ENCODE measurements at regions not wholly inside any gene's neighbourhood (a gene's known extent, or its start where the extent isn't known, plus 50 kb on each side); places are given as distances from the start of the nearest gene placed in this dataset.

DNA sequence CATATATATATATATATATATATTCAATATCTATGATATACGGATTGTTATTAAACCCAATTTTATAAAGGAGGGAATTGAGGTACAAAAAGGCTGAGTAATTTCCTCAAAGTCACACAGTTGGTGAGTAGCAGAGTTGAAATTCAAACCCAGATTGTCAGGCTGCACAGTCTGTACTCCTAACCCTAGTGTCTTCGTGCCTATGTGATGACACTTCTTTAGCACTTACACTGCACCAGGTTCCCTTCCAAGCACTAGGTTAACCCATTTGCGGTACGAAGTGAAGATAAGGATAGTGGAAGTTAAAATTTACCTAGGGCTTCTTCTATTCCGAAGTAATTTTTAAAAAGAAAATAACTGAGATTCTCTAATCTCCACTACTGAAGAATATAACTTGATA lies 125.1 kb upstream of the TSPAN8 start:
- TF ChIP-seq, protein P1, sequence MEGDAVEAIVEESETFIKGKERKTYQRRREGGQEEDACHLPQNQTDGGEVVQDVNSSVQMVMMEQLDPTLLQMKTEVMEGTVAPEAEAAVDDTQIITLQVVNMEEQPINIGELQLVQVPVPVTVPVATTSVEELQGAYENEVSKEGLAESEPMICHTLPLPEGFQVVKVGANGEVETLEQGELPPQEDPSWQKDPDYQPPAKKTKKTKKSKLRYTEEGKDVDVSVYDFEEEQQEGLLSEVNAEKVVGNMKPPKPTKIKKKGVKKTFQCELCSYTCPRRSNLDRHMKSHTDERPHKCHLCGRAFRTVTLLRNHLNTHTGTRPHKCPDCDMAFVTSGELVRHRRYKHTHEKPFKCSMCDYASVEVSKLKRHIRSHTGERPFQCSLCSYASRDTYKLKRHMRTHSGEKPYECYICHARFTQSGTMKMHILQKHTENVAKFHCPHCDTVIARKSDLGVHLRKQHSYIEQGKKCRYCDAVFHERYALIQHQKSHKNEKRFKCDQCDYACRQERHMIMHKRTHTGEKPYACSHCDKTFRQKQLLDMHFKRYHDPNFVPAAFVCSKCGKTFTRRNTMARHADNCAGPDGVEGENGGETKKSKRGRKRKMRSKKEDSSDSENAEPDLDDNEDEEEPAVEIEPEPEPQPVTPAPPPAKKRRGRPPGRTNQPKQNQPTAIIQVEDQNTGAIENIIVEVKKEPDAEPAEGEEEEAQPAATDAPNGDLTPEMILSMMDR (conservative IDR thresholded peaks at IDR 0.05 in 1 of 2, IDR thresholded peaks at IDR 0.05 in 1 of 2; ENCODE audit: low read depth in 1 of 2, low read length in 2 of 2): no peak
- TF ChIP-seq EZH2 (IDR thresholded peaks at IDR 0.05; ENCODE audit: low read length, missing control alignments): no peak

All from fibroblast of lung (primary cell).